GM23248 (cell line): ENCODE measurements at regions not wholly inside any gene's neighbourhood (a gene's known extent, or its start where the extent isn't known, plus 50 kb on each side); places are given as distances from the start of the nearest gene placed in this dataset.

ENCODE experiments used
- EZH2 ChIP-seq: fragments of 200-600 bp; sonication (generic); IDR thresholded peaks from 2 replicates; pipeline ENCODE4 v1.6.1; 2018; ENCODE audit warnings: antibody characterized with exemption, mild to moderate bottlenecking; ENCODE audit not compliant: insufficient read depth, poor library complexity, severe bottlenecking
- EZH2phosphoT487 ChIP-seq: fragments of 200-600 bp; sonication (generic); IDR thresholded peaks from 2 replicates; pipeline ENCODE4 v1.6.1; 2018; ENCODE audit warnings: antibody characterized with exemption, moderate library complexity, mild to moderate bottlenecking, low read depth; ENCODE audit not compliant: insufficient read depth

DNA sequence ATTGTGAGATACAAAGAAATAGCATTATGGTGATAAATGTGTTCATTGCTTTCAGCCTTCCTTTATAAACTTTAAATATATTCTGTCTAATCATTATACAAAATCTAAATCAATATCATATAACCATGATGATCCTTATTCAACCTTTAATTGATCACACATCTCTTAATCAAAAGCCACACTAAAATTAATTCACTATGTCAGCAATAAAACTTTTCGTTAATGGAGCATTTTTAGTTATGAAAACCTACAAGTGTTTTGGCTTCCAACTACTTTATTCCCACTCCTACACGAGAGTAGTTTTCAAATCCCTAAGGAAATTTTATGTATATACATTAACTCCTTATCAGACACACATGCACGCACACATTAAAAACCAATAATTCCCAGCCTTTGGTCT, 530.2 kb downstream of the KCTD8 start:
- TF ChIP-seq EZH2 = no peak
- TF ChIP-seq EZH2phosphoT487 = no peak
